ENCODE measurements at regions not wholly inside any gene's neighbourhood (a gene's known extent, or its start where the extent isn't known, plus 50 kb on each side); places are given as distances from the start of the nearest gene placed in this dataset.

GRCh38 chr7:113207441-113207840 lies 89.1 kb upstream of the SMIM30 start:
- TF ChIP-seq POLR2A (IDR thresholded peaks at IDR 0.05; ENCODE audit: low read length) (no peak), GATA1 (IDR thresholded peaks at IDR 0.05; ENCODE audit: low read depth, low read length) (no peak)
